OCI-LY7 (cell line): ENCODE measurements at regions not wholly inside any gene's neighbourhood (a gene's known extent, or its start where the extent isn't known, plus 50 kb on each side); places are given as distances from the start of the nearest gene placed in this dataset.

Experiments
- BruUV-seq: library from RNA; stranded (reverse); fragments of 400-500 nt; replicated peaks from 2 replicates; lab custom pipeline; 2021; lab: Mats Ljungman, UMichigan
- CTCF ChIA-PET: fragments of 300-600 bp; sonication (Branson Sonifier 250); formaldehyde crosslinking; loops from one replicate; lab custom pipeline; 2022; ENCODE audit warnings: antibody characterized with exemption; ENCODE audit not compliant: unreplicated experiment; lab: Charles Lee
- POLR2A ChIA-PET: fragments of 300-600 bp; sonication (Branson Sonifier 250); formaldehyde crosslinking; loops from one replicate; lab custom pipeline; 2022; ENCODE audit warnings: antibody characterized with exemption; lab: Charles Lee
- DNase-seq: peaks from one replicate; pipeline ENCODE4 v3.0.0-alpha.2; 2015; ENCODE audit warnings: low spot score
- H2AFZ ChIP-seq: fragments of 200-600 bp; sonication (generic), shearing (Covaris generic); 2 replicates; pipeline ENCODE4 v1.6.1; 2014; ENCODE audit warnings: mild to moderate bottlenecking, antibody characterized with exemption, low read length, moderate library complexity
- H3K27ac ChIP-seq: fragments of 200-600 bp; sonication (generic); 2 replicates; pipeline ENCODE4 v1.5.1; 2014; ENCODE audit warnings: mixed run types, low read depth, mild to moderate bottlenecking, moderate library complexity, low read length, inconsistent platforms; ENCODE audit not compliant: poor library complexity, severe bottlenecking
- H3K36me3 ChIP-seq: fragments of 200-600 bp; sonication (generic); 2 replicates; pipeline ENCODE4 v1.6.1; 2014; ENCODE audit warnings: mild to moderate bottlenecking, antibody characterized with exemption, low read length, moderate library complexity, mixed read lengths; ENCODE audit not compliant: insufficient read depth
- H3K4me1 ChIP-seq: fragments of 200-600 bp; sonication (generic); 2 replicates; pipeline ENCODE4 v1.5.1; 2014; ENCODE audit warnings: mild to moderate bottlenecking, low read length; ENCODE audit not compliant: insufficient read depth, poor library complexity, severe bottlenecking
- H3K4me2 ChIP-seq: fragments of 200-600 bp; sonication (generic); 2 replicates; pipeline ENCODE4 v1.6.1; 2014; ENCODE audit warnings: mild to moderate bottlenecking, low read length
- H3K4me3 ChIP-seq: fragments of 200-600 bp; sonication (generic); 2 replicates; pipeline ENCODE4 v1.5.1; 2014; ENCODE audit warnings: mild to moderate bottlenecking, low read depth, low read length; ENCODE audit not compliant: poor library complexity, severe bottlenecking
- H3K79me2 ChIP-seq: fragments of 200-600 bp; sonication (generic); 2 replicates; pipeline ENCODE4 v1.6.1; 2016; ENCODE audit warnings: low read depth, mild to moderate bottlenecking, low read length, moderate library complexity, mixed read lengths; ENCODE audit not compliant: insufficient read depth
- H3K9me2 ChIP-seq: fragments of 200-600 bp; sonication (generic); 2 replicates; pipeline ENCODE4 v1.6.1; 2016; ENCODE audit warnings: mild to moderate bottlenecking, low read length, mixed read lengths; ENCODE audit not compliant: insufficient read depth
- H3K9me3 ChIP-seq: fragments of 200-600 bp; sonication (generic); 2 replicates; pipeline ENCODE4 v1.6.1; 2014; ENCODE audit warnings: mild to moderate bottlenecking, mixed run types, low read length, mixed read lengths
- H4K20me1 ChIP-seq: fragments of 200-600 bp; sonication (generic); 2 replicates; pipeline ENCODE4 v1.6.1; 2014; ENCODE audit warnings: mild to moderate bottlenecking, antibody characterized with exemption, low read length, moderate library complexity, mixed read lengths; ENCODE audit not compliant: insufficient read depth
- EZH2phosphoT487 ChIP-seq: fragments of 200-600 bp; sonication (generic); IDR thresholded peaks from 2 replicates; pipeline ENCODE4 v1.6.1; 2018; ENCODE audit warnings: low read depth, borderline replicate concordance, mild to moderate bottlenecking, mixed run types, antibody characterized with exemption, low read length, moderate library complexity, mixed read lengths
- intact Hi-C: fragments of 100-400 bp; cut with micrococcal nuclease; formaldehyde crosslinking; loops from one replicate; pipeline ENCODE4 v1.10.0; 2022; ENCODE audit not compliant: unreplicated experiment
- TF ChIP-seq, protein P1 (sequence below): fragments of 200-600 bp; sonication (generic); conservative IDR thresholded peaks from 2 replicates; pipeline ENCODE4 v1.5.1; 2014; ENCODE audit warnings: mild to moderate bottlenecking, antibody characterized with exemption, low read length, moderate library complexity, mixed read lengths

DNA sequence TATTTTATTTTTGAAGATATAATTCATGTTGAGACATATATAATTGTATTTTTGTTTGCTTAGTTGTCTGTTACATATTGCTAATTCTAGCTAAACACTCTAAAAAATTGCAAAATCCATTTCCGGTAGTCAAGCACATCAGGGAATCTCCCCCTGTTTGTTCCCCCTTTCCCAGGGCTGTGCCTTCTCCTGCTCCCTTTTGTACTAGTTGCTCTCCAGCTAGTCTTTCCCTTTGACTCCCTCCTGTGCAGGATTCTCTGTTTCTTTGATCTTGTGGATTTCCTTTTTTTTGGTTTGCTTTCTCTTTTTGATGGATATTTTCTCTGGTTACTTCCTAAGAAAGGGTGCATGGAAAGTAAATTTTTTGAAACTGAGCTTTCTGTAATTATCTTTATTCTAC, 188.1 kb upstream of the PLET1 start:
- no peaks in the 10 kb centered on the region for H4K20me1 ChIP-seq
- POLR2A ChIA-PET, result no interaction called here
- no peaks in the 10 kb centered on the region for H3K36me3 ChIP-seq
- TF ChIP-seq EZH2phosphoT487, result no peak
- TF ChIP-seq, protein P1, sequence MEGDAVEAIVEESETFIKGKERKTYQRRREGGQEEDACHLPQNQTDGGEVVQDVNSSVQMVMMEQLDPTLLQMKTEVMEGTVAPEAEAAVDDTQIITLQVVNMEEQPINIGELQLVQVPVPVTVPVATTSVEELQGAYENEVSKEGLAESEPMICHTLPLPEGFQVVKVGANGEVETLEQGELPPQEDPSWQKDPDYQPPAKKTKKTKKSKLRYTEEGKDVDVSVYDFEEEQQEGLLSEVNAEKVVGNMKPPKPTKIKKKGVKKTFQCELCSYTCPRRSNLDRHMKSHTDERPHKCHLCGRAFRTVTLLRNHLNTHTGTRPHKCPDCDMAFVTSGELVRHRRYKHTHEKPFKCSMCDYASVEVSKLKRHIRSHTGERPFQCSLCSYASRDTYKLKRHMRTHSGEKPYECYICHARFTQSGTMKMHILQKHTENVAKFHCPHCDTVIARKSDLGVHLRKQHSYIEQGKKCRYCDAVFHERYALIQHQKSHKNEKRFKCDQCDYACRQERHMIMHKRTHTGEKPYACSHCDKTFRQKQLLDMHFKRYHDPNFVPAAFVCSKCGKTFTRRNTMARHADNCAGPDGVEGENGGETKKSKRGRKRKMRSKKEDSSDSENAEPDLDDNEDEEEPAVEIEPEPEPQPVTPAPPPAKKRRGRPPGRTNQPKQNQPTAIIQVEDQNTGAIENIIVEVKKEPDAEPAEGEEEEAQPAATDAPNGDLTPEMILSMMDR, result no peak
- BruUV-seq, result no TSS peak
- H3K4me1 ChIP-seq, result no peaks in the 10 kb centered on the region
- H2AFZ ChIP-seq, result no peak overlapping the region
- no peak overlapping the region for H3K27ac ChIP-seq
- no peaks in the 10 kb centered on the region for H3K9me2 ChIP-seq
- no peak overlapping the region for H3K4me3 ChIP-seq
- H3K79me2 ChIP-seq, result no peaks in the 10 kb centered on the region
- H3K9me3 ChIP-seq, result 0 out of 2 replicates have a peak, but pooled peaks cover 9% of the 10 kb centered on the region
- no peak for DNase-seq
- intact Hi-C loops, result no loop called here
- H3K4me2 ChIP-seq, result no peak overlapping the region
- CTCF ChIA-PET, result no interaction called here

DNA sequence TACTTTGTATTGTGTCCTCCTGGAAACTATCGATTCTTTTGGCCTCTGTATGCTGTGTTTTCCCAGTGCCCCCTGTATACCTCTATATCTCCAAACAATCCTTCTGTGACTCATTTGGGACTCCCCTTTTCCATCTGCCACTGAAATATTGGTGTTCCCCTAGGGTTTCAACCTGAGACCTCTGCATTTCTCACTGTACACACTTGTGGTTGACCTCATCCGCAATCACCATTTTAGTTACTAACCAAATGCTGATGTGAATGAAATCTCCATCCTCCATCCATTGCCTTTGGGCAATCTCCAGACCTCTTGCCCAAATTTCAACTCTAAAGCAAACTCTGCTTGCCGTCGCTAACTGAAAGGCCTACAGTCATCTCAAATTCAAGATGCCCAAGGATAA, 190.6 kb upstream of the PLET1 start:
- CTCF ChIA-PET, result no interaction called here
- TF ChIP-seq, protein P1, result no peak
- TF ChIP-seq EZH2phosphoT487, result no peak
- intact Hi-C loops, result no loop called here
- Histone ChIP-seq H3K4me3 (no peak overlapping the region), H3K9me2 (no peaks in the 10 kb centered on the region), H4K20me1 (no peaks in the 10 kb centered on the region), H3K4me2 (no peak overlapping the region), H3K9me3 (no peaks in the 10 kb centered on the region), H3K36me3 (no peaks in the 10 kb centered on the region), H3K4me1 (no peaks in the 10 kb centered on the region), H2AFZ (no peak overlapping the region), H3K27ac (no peak overlapping the region), H3K79me2 (no peaks in the 10 kb centered on the region)
- POLR2A ChIA-PET, result no interaction called here
- no TSS peak for BruUV-seq
- DNase-seq, result no peak

DNA sequence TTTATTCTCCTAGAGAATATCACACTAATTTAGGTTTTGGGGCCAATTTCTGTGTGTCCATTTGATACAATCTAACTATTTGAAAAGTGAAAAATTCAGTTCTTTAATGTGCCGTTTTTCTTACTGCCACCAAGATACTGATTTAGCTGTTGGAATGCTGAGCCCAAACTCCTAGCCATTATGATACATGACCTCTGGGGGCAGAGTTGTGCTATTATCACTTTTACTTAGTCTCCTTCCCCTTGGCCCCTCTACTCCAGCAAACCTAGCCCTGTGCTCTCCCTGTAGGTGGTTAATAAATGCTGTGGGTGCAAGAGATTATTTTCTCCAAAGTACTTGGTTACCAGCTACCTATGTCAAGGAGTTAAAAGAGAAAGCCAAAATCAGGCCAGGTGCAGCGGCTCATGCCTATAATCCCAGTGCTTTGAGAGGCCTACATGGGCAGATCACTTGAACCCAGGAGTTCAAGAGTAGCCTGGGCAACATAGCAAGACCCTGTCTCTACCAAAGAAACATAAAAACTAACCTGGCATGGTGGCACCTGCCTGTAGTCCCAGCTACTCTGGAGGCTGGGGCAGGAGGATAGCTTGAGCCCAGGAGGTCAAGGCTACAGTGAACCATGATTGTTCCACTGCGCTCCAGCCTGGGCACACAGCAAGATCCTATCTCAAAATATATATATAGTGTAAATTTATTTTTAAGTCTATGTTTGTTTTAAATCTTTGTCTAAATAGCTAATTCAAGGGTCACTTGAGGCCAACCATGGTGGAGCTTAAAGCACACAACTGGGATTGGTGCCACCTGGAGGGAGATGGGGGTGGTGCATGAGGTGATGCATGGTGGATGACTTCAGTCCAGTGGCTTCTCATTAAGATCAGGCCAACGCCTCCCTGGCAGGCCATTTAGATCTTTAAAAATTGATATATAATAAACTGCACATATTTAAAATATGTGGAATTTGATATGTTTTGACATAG, 193.2 kb upstream of the PLET1 start:
- POLR2A ChIA-PET, result no interaction called here
- no peaks in the 10 kb centered on the region for H4K20me1 ChIP-seq
- no peaks in the 10 kb centered on the region for H3K9me3 ChIP-seq
- BruUV-seq, result no TSS peak
- no peaks in the 10 kb centered on the region for H3K36me3 ChIP-seq
- no peak overlapping the region for H2AFZ ChIP-seq
- no peaks in the 10 kb centered on the region for H3K4me1 ChIP-seq
- no peak for TF ChIP-seq EZH2phosphoT487
- TF ChIP-seq, protein P1, result peak; percentile 70
- H3K4me2 ChIP-seq, result no peak overlapping the region
- no peaks in the 10 kb centered on the region for H3K79me2 ChIP-seq
- intact Hi-C loops, result no loop called here
- CTCF ChIA-PET, result no interaction called here
- DNase-seq, result peak; percentile 17
- H3K4me3 ChIP-seq, result no peak overlapping the region
- no peaks in the 10 kb centered on the region for H3K9me2 ChIP-seq
- no peak overlapping the region for H3K27ac ChIP-seq
